A673 (cell line): ENCODE measurements at regions not wholly inside any gene's neighbourhood (a gene's known extent, or its start where the extent isn't known, plus 50 kb on each side); places are given as distances from the start of the nearest gene placed in this dataset.

ENCODE experiments used
- EZH2 ChIP-seq: fragments of 200-600 bp; sonication (generic); IDR thresholded peaks from 2 replicates; pipeline ENCODE4 v1.6.1; 2017; ENCODE audit warnings: borderline replicate concordance, low read depth, mild to moderate bottlenecking, mixed read lengths, antibody characterized with exemption, low read length; ENCODE audit not compliant: poor library complexity, severe bottlenecking
- TF ChIP-seq, protein P1 (sequence below): fragments of 300-800, 200-600 bp; sonication (generic); conservative IDR thresholded peaks from 2 replicates; pipeline ENCODE4 v1.5.1; 2017; ENCODE audit warnings: low read depth, mild to moderate bottlenecking, antibody characterized with exemption, low read length, moderate library complexity, mixed read lengths

DNA sequence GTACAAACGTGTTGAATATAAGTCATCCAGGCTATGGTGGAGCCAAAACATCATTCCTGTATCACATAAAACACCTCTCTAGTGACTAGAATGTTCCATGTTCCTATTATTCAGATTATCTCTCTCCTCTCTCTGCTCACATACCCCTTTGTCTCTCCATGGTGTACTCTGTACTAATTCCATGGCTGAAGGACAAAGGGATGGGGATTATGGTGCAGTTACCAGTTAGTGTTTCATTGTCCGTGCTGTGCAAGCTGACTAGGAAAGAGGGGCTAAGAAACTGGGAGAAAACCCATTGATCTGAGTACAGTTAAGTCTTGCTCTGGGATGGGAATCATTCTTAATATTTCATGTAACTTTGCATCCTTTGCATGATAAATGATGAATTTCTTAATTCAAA is 397.4 kb upstream of the NOX3 start:
- TF ChIP-seq, protein P1, sequence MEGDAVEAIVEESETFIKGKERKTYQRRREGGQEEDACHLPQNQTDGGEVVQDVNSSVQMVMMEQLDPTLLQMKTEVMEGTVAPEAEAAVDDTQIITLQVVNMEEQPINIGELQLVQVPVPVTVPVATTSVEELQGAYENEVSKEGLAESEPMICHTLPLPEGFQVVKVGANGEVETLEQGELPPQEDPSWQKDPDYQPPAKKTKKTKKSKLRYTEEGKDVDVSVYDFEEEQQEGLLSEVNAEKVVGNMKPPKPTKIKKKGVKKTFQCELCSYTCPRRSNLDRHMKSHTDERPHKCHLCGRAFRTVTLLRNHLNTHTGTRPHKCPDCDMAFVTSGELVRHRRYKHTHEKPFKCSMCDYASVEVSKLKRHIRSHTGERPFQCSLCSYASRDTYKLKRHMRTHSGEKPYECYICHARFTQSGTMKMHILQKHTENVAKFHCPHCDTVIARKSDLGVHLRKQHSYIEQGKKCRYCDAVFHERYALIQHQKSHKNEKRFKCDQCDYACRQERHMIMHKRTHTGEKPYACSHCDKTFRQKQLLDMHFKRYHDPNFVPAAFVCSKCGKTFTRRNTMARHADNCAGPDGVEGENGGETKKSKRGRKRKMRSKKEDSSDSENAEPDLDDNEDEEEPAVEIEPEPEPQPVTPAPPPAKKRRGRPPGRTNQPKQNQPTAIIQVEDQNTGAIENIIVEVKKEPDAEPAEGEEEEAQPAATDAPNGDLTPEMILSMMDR = no peak
- no peak for TF ChIP-seq EZH2
